ENCODE measurements at regions not wholly inside any gene's neighbourhood (a gene's known extent, or its start where the extent isn't known, plus 50 kb on each side); places are given as distances from the start of the nearest gene placed in this dataset.

DNA sequence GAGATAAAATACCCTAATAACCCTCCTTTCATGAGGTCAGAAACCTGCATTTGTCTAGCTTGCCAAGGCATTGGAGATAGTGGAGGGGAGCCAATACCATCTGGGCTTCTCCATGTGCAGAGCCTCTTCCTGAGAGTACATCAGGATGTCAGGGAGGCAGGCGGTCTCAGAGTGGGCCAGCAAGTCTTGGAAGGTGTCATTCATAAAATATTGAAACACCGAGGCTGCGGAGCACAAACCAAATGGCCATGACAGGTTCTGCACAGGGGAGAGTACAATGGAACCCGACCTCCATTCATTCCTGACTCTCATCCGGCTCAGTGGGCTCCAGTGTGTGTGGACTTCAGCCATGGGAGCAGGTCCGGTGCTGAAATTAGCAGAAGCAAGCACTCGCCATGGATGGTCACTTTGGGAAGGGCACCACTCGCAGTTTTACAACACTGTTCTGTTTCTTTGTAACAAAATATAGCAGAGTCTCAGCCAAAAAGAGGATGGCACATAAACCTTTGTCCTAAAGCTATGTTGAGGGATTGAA is 446.6 kb downstream of the SIPA1L2 start:
- H3K36me3 ChIP-seq (replicated peaks; ENCODE audit: control insufficient read depth, insufficient read depth, low read length): peaks cover 11% of the 10 kb centered on the region
- no peak for DNase-seq
- no peaks in the 10 kb centered on the region for H3K27me3 ChIP-seq (ENCODE audit: control insufficient read depth, insufficient read depth, low read length)
- no peak overlapping the region for H3K4me3 ChIP-seq (ENCODE audit: insufficient read depth, low read depth, low read length)

DNA sequence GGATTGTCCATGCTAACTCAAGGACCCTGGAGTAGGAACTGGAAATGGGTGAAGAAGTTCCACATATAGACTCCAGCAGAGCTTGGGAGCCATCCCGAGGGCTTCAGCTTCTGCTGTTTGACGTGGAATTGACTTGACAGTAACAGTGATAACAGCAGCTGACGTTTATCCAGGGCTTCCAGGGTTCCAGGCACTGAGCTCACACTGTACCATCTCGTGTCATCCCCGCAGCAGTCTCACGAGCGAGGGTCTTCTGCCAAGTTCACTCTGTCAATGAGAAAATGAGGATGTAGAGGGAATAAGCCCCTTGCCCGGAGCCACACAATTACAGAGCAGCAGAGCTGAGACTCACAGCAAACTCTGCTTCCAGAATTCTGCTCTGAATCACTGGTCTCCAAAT is 447.7 kb downstream of the SIPA1L2 start:
- DNase-seq: no peak
- peaks cover 13% of the 10 kb centered on the region for H3K36me3 ChIP-seq (replicated peaks; ENCODE audit: control insufficient read depth, insufficient read depth, low read length)
- no peak overlapping the region for H3K4me3 ChIP-seq (ENCODE audit: insufficient read depth, low read depth, low read length)
- no peaks in the 10 kb centered on the region for H3K27me3 ChIP-seq (ENCODE audit: control insufficient read depth, insufficient read depth, low read length)

DNA sequence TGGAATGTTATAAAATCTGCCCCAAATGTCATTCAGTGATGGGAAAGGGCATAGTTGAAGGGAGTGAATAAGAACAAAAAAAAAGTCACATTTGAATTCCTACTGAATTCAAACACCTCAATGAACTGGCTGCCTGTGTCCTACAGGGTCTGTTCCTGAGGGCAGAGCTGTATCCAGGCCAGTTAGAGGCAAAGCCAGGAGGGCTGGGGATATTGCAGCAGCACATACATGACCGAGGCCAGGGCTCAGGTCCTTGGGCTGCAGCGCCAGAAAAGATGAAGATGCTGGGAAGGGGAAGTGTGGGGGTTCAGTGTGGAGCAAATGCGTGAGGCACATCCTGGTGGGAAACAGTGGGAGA is 449.2 kb downstream of the SIPA1L2 start:
- Histone ChIP-seq H3K36me3 (replicated peaks; ENCODE audit: control insufficient read depth, insufficient read depth, low read length) (peaks cover 14% of the 10 kb centered on the region), H3K27me3 (ENCODE audit: control insufficient read depth, insufficient read depth, low read length) (no peaks in the 10 kb centered on the region), H3K4me3 (ENCODE audit: insufficient read depth, low read depth, low read length) (no peak overlapping the region)
- no peak for DNase-seq

DNA sequence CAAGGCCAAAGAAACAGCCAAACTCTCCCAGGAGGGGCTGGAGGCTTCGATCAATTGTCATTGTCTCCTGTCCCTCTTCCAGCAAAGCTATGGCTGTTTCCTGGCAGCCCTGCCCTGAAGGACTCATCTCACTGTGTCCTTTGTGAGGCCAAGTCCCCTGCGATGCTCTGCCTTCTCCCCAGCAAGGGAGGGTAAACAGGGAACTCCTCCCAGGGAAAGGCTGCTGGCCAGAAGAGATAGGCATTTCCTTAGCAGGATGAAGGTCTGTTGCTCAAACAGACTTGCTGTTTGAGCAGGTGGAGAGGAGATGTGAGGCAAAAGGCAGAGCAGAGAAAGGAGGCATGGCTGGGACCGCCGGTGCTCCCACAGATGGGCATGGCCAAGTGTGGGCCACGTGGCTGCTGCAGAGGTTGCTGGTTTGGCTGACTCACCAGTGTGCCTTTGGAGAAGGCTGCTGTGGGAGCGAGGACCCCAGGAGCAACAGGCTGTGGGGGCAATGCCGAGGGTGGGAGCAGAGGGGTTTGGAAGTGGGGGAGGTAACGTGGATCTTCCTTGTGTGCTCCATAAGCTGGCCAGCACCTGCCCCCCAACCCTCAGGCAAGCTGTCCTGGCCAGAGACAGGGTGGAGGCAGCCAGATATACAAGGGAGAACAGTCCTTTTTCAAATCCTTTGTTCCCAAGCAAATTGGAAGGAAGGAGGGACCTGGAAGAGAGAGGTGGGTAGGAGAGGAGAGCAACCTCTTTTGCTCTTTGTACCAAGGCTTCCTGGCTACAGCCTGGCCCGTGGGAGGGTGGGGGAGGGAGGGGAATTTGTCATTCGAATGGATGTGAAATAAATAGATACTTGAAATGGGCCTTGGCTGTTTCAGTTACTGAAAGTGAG is 449.8 kb downstream of the SIPA1L2 start:
- peak; percentile 48 for DNase-seq
- Histone ChIP-seq H3K4me3 (ENCODE audit: insufficient read depth, low read depth, low read length) (no peak overlapping the region), H3K36me3 (replicated peaks; ENCODE audit: control insufficient read depth, insufficient read depth, low read length) (peaks cover 13% of the 10 kb centered on the region), H3K27me3 (ENCODE audit: control insufficient read depth, insufficient read depth, low read length) (no peaks in the 10 kb centered on the region)

DNA sequence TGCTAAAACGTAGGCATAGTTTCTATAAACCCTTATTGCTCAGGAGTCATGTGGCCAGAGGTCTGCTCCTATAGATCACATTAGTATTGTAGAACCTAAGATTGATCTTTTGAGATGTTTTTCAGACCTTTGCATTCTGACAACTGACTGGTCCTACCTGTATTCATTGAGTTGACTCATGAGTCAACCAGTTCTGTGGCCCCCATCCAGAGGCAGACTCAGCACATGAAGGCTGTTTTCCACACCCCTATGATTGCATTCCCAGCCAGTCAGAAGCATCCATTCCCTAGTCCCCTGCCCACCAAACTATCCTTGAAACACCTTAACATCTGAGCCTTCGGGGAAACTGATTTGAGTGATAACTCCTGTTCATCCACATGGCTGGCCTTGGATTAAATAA is 451.7 kb downstream of the SIPA1L2 start:
- H3K27me3 ChIP-seq (ENCODE audit: control insufficient read depth, insufficient read depth, low read length): no peaks in the 10 kb centered on the region
- peaks cover 9% of the 10 kb centered on the region for H3K36me3 ChIP-seq (replicated peaks; ENCODE audit: control insufficient read depth, insufficient read depth, low read length)
- no peak overlapping the region for H3K4me3 ChIP-seq (ENCODE audit: insufficient read depth, low read depth, low read length)
- no peak for DNase-seq

DNA sequence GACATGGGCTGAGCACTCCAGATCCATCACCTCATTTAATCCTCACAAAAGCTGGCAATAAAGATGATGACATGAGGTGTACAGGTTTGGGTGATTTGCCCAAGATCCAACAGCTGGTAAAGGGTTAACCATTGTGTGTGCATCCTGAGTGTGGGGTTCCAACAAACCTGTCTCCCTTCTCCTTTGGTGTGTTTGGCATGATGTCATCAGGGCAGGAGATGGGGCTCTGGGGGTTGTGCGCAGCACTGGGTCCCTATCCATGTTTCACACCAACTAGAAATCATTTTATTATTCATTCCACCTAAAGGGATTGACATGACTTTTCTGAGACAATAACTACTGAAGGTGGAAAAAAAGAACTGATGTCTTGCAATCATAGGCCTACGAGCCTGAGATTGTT is 452.5 kb downstream of the SIPA1L2 start:
- DNase-seq: no peak
- peaks cover 9% of the 10 kb centered on the region for H3K36me3 ChIP-seq (replicated peaks; ENCODE audit: control insufficient read depth, insufficient read depth, low read length)
- H3K27me3 ChIP-seq (ENCODE audit: control insufficient read depth, insufficient read depth, low read length): no peaks in the 10 kb centered on the region
- no peak overlapping the region for H3K4me3 ChIP-seq (ENCODE audit: insufficient read depth, low read depth, low read length)

- H3K36me3 ChIP-seq (replicated peaks; ENCODE audit: control insufficient read depth, insufficient read depth, low read length): peaks cover 9% of the 10 kb centered on the region
- no peak for DNase-seq
- H3K4me3 ChIP-seq (ENCODE audit: insufficient read depth, low read depth, low read length): no peak overlapping the region
- H3K27me3 ChIP-seq (ENCODE audit: control insufficient read depth, insufficient read depth, low read length): no peaks in the 10 kb centered on the region
Observed at GRCh38 chr1:232176222-232176621, 453.7 kb downstream of the SIPA1L2 start.

GRCh38 chr1:232174306-232174705 is 455.6 kb downstream of the SIPA1L2 start:
- no peaks in the 10 kb centered on the region for H3K27me3 ChIP-seq (ENCODE audit: control insufficient read depth, insufficient read depth, low read length)
- no peak overlapping the region for H3K4me3 ChIP-seq (ENCODE audit: insufficient read depth, low read depth, low read length)
- no peak for DNase-seq
- H3K36me3 ChIP-seq (replicated peaks; ENCODE audit: control insufficient read depth, insufficient read depth, low read length): peaks cover 9% of the 10 kb centered on the region

DNA sequence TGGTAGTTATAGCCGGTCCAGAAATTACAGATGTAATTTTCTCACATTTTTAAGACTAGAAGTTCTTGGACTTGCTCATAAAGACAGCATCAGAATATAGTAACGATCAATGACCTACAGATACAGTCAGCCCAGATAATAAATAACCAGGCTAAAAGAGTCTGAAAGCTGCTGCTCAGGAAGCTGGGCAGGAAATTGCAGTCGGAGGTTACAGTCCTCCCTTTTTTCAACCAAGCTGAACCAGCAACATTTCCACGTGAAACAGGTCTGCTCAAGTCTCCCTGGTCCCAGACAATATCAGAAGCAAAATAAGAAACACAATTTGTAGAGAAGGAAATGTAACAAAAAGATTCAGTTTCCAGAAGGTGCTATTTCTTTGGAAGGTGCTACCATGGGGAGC is 457.4 kb downstream of the SIPA1L2 start:
- no peak for DNase-seq
- no peak overlapping the region for H3K4me3 ChIP-seq (ENCODE audit: insufficient read depth, low read depth, low read length)
- peaks cover 9% of the 10 kb centered on the region for H3K36me3 ChIP-seq (replicated peaks; ENCODE audit: control insufficient read depth, insufficient read depth, low read length)
- H3K27me3 ChIP-seq (ENCODE audit: control insufficient read depth, insufficient read depth, low read length): no peaks in the 10 kb centered on the region

GRCh38 chr1:232170909-232171308 is 459.0 kb downstream of the SIPA1L2 start:
- Histone ChIP-seq H3K27me3 (ENCODE audit: control insufficient read depth, insufficient read depth, low read length) (no peaks in the 10 kb centered on the region), H3K36me3 (replicated peaks; ENCODE audit: control insufficient read depth, insufficient read depth, low read length) (peaks cover 7% of the 10 kb centered on the region), H3K4me3 (ENCODE audit: insufficient read depth, low read depth, low read length) (no peak overlapping the region)
- DNase-seq: no peak

DNA sequence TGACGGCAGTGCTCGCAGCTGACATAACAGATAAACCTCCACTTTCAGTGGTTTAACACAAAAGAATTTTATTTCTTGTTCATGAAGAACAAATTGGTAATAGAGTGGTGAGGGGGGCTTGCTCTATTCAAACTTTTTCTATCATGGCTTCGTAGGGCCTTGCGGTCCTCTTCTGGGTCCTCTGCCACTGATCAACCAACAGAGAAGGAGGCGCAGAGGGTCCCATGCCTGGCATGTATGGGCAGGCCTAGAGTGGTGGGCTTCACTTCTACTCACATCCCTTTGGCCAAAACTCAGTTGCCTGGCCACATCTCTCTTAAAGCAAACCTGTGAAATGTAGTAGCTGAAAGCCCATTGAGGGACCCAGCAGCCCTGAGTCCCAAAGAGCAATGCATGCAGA is 460.5 kb downstream of the SIPA1L2 start:
- Histone ChIP-seq H3K4me3 (ENCODE audit: insufficient read depth, low read depth, low read length) (no peak overlapping the region), H3K27me3 (ENCODE audit: control insufficient read depth, insufficient read depth, low read length) (no peaks in the 10 kb centered on the region), H3K36me3 (replicated peaks; ENCODE audit: control insufficient read depth, insufficient read depth, low read length) (peaks cover 4% of the 10 kb centered on the region)
- DNase-seq: no peak

- DNase-seq: no peak
- Histone ChIP-seq H3K27me3 (ENCODE audit: control insufficient read depth, insufficient read depth, low read length) (no peaks in the 10 kb centered on the region), H3K36me3 (replicated peaks; ENCODE audit: control insufficient read depth, insufficient read depth, low read length) (peaks cover 4% of the 10 kb centered on the region), H3K4me3 (ENCODE audit: insufficient read depth, low read depth, low read length) (no peak overlapping the region)
Observed at GRCh38 chr1:232168508-232168907, 461.4 kb downstream of the SIPA1L2 start.

- Histone ChIP-seq H3K4me3 (ENCODE audit: insufficient read depth, low read depth, low read length) (no peak overlapping the region), H3K27me3 (ENCODE audit: control insufficient read depth, insufficient read depth, low read length) (no peaks in the 10 kb centered on the region), H3K36me3 (replicated peaks; ENCODE audit: control insufficient read depth, insufficient read depth, low read length) (peaks cover 5% of the 10 kb centered on the region)
- peak; percentile 51 for DNase-seq
Observed at GRCh38 chr1:232166942-232167341, 463.0 kb downstream of the SIPA1L2 start.

DNA sequence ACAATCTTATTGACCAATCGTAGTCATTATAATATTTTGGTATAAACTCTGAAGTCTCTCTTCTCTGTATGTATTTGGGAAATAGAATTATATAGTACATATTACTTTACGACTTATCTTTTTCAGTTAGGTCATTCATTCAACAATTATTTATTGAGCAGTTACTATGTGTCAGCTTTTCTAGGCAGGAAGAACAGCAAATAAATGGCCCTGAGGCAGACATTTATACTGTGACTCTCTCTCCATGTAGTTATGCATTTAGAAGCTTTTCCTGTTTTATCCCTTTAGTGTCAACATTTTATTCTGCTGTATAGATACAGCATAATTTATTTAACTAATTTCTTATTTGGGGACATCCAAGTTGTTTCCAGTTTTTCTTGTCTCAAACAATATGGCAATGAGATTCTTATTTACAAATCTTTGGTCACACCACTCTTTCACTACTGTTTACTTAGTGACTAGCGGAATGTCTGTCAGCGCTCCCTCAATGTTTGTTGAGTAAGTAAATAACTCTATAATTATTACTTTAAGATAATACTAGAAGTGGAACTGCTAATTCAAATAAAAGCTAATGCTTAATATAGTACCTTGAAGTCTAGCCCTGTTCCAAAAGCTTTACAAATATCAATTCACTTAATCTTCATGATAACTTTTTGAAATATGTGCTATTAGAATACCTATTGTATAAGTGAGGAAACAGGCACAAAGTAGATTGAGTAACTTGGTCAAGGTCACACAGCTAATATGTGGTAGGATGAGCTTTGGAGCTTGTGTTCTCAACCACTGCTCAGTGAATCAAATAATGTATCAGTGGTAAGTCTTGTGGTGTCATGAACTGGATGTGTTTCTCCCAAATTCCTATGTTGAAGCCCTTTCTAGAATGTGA is 465.6 kb downstream of the SIPA1L2 start:
- Histone ChIP-seq H3K36me3 (replicated peaks; ENCODE audit: control insufficient read depth, insufficient read depth, low read length) (peaks cover 8% of the 10 kb centered on the region), H3K4me3 (ENCODE audit: insufficient read depth, low read depth, low read length) (no peak overlapping the region), H3K27me3 (ENCODE audit: control insufficient read depth, insufficient read depth, low read length) (no peaks in the 10 kb centered on the region)
- DNase-seq: no peak

DNA sequence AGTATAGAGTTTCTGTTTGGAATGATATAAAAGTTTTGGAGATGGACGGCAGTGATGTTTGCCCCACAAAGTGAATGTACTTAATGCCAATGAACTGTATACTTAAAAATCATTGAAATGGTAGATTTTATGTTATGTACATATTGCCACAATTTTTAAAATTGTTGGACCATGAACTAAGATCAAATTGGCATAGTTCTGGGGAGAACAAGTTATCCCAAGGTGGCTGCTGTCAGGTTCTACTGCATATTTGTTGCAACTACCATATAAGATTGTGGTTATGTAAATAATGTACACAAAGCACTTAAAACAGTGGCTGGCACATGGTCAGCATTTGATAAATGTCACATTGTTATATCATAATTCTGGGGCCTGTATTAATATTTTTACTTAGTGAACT is 466.4 kb downstream of the SIPA1L2 start:
- H3K36me3 ChIP-seq (replicated peaks; ENCODE audit: control insufficient read depth, insufficient read depth, low read length): peaks cover 8% of the 10 kb centered on the region
- H3K4me3 ChIP-seq (ENCODE audit: insufficient read depth, low read depth, low read length): no peak overlapping the region
- DNase-seq: no peak
- H3K27me3 ChIP-seq (ENCODE audit: control insufficient read depth, insufficient read depth, low read length): no peaks in the 10 kb centered on the region

All from H7 (cell line).